ENCODE measurements at regions not wholly inside any gene's neighbourhood (a gene's known extent, or its start where the extent isn't known, plus 50 kb on each side); places are given as distances from the start of the nearest gene placed in this dataset.

- no peak for DNase-seq (ENCODE audit: low read depth in 3 of 3, low spot score in 1 of 3)
Observed at GRCh38 chr4:124487651-124488050, 224.9 kb downstream of the ANKRD50 start.

DNA sequence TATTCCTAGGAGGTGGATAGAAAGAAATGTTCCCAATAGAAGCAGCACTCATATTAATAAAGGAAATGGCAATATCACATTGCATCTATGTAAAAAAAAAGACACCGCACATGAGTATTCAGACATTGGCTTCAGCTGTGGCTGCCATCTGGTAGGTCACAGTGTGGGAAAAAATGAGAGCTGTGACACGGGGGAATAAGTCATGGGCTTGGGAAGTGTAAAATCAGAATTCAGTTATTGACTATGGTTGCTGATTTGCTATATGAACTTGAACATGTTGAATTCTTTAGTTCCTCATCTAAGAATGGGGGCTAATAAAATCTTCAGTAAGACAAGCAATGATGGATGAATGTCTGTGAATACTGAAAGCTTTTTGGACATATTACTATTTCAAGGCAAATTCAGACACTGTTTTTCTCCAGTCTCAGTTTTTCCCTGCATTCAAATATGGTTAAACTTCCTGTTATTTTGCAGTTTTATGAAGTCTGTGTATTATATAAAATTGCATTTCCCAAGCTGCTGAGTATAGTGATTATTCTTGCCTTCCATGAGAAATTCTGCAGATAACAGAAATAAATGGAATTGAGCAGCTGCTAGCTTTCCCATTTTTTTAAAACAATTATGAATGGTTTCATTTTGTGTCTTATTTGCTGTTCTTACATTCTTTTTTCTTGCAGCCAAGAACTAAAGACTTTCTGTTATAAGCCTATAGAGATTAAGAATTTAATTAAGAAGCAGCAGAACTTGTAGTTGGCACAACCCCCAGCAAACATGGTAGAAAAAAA, 221.0 kb downstream of the ANKRD50 start:
- DNase-seq (ENCODE audit: low read depth in 3 of 3, low spot score in 1 of 3), result no peak

DNA sequence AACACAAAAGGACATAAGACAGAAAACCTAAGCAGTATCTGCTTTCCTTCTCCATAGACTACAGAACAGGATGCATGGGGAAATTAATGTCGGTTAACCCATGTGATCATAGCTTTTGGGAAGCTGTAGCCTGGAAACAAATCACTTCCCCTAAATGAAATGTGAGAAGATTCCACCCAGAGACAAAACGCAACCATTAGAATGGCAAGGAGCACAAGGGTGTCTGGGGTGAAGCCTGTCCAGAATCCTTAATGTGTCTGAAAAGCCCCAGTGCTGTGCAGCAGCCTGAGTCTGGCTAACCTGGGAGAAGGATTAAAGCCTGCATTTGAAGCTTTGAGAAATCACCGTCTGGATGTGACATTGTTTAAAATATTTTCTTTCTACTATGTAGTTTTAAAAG, 213.3 kb downstream of the ANKRD50 start:
- DNase-seq (ENCODE audit: low read depth in 3 of 3, low spot score in 1 of 3), result no peak

- DNase-seq (ENCODE audit: low read depth in 3 of 3, low spot score in 1 of 3), result no peak
Observed at GRCh38 chr4:124501576-124501975, 211.0 kb downstream of the ANKRD50 start.

DNA sequence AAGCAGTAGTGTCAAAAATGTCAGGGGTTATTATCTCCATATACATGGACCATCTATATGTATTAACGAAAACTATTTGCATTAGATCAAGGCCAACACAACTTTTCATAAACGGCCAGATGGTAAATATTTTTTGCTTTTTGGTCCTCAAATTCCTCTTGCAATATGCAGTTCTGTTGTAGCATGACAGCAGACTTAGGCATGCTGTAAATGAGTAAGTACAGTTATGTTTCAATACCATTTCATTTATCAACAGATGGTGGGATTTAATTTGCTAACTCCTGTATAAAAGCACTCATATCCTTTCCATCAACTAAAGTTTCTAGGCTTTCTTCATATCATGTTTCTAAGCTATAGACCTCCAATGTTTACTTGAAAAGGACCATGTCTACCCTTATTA, 208.1 kb downstream of the ANKRD50 start:
- DNase-seq (ENCODE audit: low read depth in 3 of 3, low spot score in 1 of 3), result no peak

DNA sequence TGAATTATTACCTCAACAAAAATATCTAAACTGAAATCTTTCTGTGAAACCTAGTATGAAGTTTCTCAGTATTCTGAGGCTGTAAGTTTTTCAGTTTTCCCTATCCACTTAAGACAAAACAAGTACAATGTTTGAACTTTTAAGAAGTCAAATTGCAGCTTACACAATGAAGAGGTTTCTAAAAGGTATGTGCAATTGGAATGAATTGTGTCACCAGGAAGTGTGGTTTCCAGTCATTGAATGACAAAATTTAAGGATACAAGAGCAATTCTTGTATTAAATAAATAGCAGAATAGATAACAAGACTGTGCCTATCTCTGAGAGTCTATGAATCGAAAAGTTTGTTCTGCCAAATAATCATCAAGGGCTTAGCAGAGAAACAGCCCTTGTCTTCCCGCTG, 207.3 kb downstream of the ANKRD50 start:
- DNase-seq (ENCODE audit: low read depth in 3 of 3, low spot score in 1 of 3), result no peak

GRCh38 chr4:124509151-124509550, 203.4 kb downstream of the ANKRD50 start:
- DNase-seq (ENCODE audit: low read depth in 3 of 3, low spot score in 1 of 3), result no peak

GRCh38 chr4:124514588-124514987, 197.9 kb downstream of the ANKRD50 start:
- DNase-seq (ENCODE audit: low read depth in 3 of 3, low spot score in 1 of 3), result no peak

GRCh38 chr4:124515591-124515990, 196.9 kb downstream of the ANKRD50 start:
- DNase-seq (ENCODE audit: low read depth in 3 of 3, low spot score in 1 of 3), result no peak

- DNase-seq (ENCODE audit: low read depth in 3 of 3, low spot score in 1 of 3), result no peak
Observed at GRCh38 chr4:124519196-124519595, 193.3 kb downstream of the ANKRD50 start.

GRCh38 chr4:124523816-124524215, 188.7 kb downstream of the ANKRD50 start:
- no peak for DNase-seq (ENCODE audit: low read depth in 3 of 3, low spot score in 1 of 3)

- DNase-seq (ENCODE audit: low read depth in 3 of 3, low spot score in 1 of 3), result no peak
Observed at GRCh38 chr4:124525524-124525923, 187.0 kb downstream of the ANKRD50 start.

DNA sequence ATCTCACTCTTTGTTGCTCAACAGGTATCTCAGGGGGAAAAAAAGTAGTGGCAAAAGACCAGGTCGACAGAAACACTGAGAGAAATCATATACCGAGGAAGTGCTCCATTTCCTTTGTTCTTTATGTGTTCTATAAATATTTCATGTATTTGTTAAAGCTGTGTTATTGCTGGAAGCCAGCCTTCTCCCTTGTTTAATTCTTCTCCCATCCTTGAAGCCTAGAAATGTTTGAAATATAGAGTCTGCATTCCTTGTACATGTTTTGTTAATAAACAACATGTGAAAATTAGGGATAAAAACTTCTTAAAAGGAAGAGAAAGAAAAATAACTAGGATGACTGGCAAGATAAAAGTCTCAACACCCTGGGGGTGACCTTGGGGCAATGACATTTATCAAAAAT, 186.2 kb downstream of the ANKRD50 start:
- DNase-seq (ENCODE audit: low read depth in 3 of 3, low spot score in 1 of 3), result no peak

DNA sequence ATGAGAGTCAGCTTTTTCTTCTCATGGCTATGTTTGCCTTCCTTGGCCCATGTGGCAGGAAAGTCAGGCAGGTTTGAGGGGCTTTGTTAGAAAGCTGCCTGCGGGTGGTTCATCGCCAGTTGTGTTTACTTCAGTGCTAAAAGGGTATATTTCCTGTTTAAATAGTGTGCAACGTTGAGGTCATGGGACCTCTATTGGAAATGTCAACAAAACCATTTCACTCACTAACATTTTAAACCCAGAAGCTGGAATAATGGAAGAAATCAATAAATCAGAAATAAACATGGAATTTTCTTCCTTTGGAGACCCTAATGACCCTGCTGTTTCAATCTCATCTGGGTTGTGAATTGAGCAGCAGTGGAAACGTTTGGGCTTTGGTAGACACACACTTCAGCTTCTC, 185.8 kb downstream of the ANKRD50 start:
- no peak for DNase-seq (ENCODE audit: low read depth in 3 of 3, low spot score in 1 of 3)

GRCh38 chr4:124527364-124527763, 185.2 kb downstream of the ANKRD50 start:
- DNase-seq (ENCODE audit: low read depth in 3 of 3, low spot score in 1 of 3), result no peak

GRCh38 chr4:124529131-124529530, 183.4 kb downstream of the ANKRD50 start:
- no peak for DNase-seq (ENCODE audit: low read depth in 3 of 3, low spot score in 1 of 3)

GRCh38 chr4:124530464-124531077, 182.0 kb downstream of the ANKRD50 start:
- no peak for DNase-seq (ENCODE audit: low read depth in 3 of 3, low spot score in 1 of 3)

- no peak for DNase-seq (ENCODE audit: low read depth in 3 of 3, low spot score in 1 of 3)
Observed at GRCh38 chr4:124534131-124534530, 178.4 kb downstream of the ANKRD50 start.

- no peak for DNase-seq (ENCODE audit: low read depth in 3 of 3, low spot score in 1 of 3)
Observed at GRCh38 chr4:124535003-124535402, 177.5 kb downstream of the ANKRD50 start.

DNA sequence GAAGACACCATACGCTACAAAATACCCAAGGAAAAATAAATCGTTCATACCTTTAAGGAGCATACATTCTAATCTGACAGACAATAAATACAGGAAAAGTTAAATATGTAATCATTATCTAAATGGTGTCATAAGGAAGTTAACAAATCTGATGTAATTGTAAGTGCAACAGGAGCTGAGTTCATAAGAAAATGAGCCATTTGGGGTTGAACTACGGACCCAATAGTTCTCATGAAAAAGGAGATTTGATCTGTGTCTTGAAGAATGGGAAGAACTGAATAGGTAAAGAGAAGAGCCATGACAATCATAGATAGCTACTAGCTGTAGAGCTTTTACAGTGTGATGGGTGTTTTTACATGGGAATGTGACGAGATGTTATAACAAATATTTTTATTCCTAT, 175.6 kb downstream of the ANKRD50 start:
- no peak for DNase-seq (ENCODE audit: low read depth in 3 of 3, low spot score in 1 of 3)

DNA sequence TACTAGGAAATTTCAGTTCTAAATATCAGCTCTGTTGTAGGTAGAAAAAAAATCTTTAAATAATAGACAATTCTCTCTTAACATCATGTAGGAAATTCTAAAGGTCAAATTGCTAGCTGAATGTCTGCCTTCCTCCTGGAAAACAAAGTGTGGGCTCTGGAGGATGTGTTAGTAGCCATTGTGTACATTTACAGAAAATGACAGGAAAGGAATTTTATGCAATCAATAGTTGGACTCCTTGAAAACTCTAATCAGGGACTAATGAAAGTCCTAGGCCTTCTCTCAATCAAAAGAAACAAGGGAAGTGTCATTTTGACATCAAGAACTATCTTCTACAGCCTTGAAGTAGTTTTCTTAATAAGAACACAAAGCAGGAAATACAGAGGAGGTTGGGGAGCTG, 174.6 kb downstream of the ANKRD50 start:
- DNase-seq (ENCODE audit: low read depth in 3 of 3, low spot score in 1 of 3), result no peak

DNA sequence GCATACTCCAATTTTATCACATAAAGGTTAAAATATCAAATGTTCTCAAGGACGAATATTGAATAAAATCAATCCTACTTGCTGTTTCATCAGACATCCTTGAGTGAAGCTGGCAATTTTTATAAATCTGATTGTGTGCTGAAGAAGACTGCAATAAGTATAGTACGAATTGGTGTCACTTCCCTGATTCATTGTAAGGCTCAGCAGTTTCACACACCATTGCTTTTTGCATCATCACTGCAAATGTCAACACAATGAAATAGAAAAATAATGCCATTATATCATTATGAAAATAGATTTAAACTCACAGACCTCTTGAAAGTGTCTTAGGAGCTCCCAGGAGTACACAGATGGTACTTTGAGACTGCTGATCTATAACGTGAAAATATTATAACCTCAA, 172.5 kb downstream of the ANKRD50 start:
- DNase-seq (ENCODE audit: low read depth in 3 of 3, low spot score in 1 of 3), result no peak
